ENCODE measurements at regions not wholly inside any gene's neighbourhood (a gene's known extent, or its start where the extent isn't known, plus 50 kb on each side); places are given as distances from the start of the nearest gene placed in this dataset.
"Not testable (repeated sequence)": the region's sequence is repeated elsewhere in the genome, so short reads cannot be mapped to it uniquely, and the experiment has no call there.

- Mint-ChIP-seq H3K27me3 (ENCODE audit: low read depth, poor library complexity) (peaks cover 6% of the 10 kb centered on the region), H3K4me1 (peaks cover 15% of the 10 kb centered on the region)
Observed at GRCh38 chr5:37929791-37930190, 90.0 kb upstream of the GDNF start.

GRCh38 chr5:37927753-37928152 is 87.9 kb upstream of the GDNF start:
- peaks cover 10% of the 10 kb centered on the region for H3K36me3 Mint-ChIP-seq (ENCODE audit: low read depth)
- DNase-seq; H3K27ac Mint-ChIP-seq; H3K9me3 Mint-ChIP-seq; H3K4me3 Mint-ChIP-seq; H3K27me3 Mint-ChIP-seq (ENCODE audit: low read depth, poor library complexity): not testable (repeated sequence)
- H3K4me1 Mint-ChIP-seq: peaks cover 15% of the 10 kb centered on the region

More at GRCh38 chr5:37929791-37930190, 90.0 kb upstream of the GDNF start:
- H3K27ac Mint-ChIP-seq: no peak overlapping the region
- no peak for DNase-seq
- TF ChIP-seq CTCF (IDR thresholded peaks at IDR 0.05): no peak
- peaks cover 16% of the 10 kb centered on the region for H3K9me3 Mint-ChIP-seq
- peaks cover 6% of the 10 kb centered on the region for H3K36me3 Mint-ChIP-seq (ENCODE audit: low read depth)
- no peak overlapping the region for H3K4me3 Mint-ChIP-seq

- peaks cover 14% of the 10 kb centered on the region for H3K4me1 Mint-ChIP-seq
- H3K27ac Mint-ChIP-seq: no peak overlapping the region
- TF ChIP-seq CTCF (IDR thresholded peaks at IDR 0.05): no peak
- H3K9me3 Mint-ChIP-seq: peaks cover 13% of the 10 kb centered on the region
- peaks cover 4% of the 10 kb centered on the region for H3K27me3 Mint-ChIP-seq (ENCODE audit: low read depth, poor library complexity)
- peaks cover 5% of the 10 kb centered on the region for H3K36me3 Mint-ChIP-seq (ENCODE audit: low read depth)
- no peak overlapping the region for H3K4me3 Mint-ChIP-seq
- DNase-seq: no peak
Observed at GRCh38 chr5:37926732-37927131, 86.9 kb upstream of the GDNF start.

- H3K36me3 Mint-ChIP-seq (ENCODE audit: low read depth): peaks cover 5% of the 10 kb centered on the region
- peaks cover 21% of the 10 kb centered on the region for H3K9me3 Mint-ChIP-seq
- no peak overlapping the region for H3K4me3 Mint-ChIP-seq
- no peak for DNase-seq
- H3K4me1 Mint-ChIP-seq: peaks cover 11% of the 10 kb centered on the region
- TF ChIP-seq CTCF (IDR thresholded peaks at IDR 0.05): no peak
- peaks cover 5% of the 10 kb centered on the region for H3K27me3 Mint-ChIP-seq (ENCODE audit: low read depth, poor library complexity)
- no peak overlapping the region for H3K27ac Mint-ChIP-seq
Observed at GRCh38 chr5:37921452-37921851, 81.6 kb upstream of the GDNF start.

- no peak overlapping the region for H3K4me3 Mint-ChIP-seq
- H3K27me3 Mint-ChIP-seq (ENCODE audit: low read depth, poor library complexity): peaks cover 5% of the 10 kb centered on the region
- no peak overlapping the region for H3K27ac Mint-ChIP-seq
- H3K9me3 Mint-ChIP-seq: peaks cover 21% of the 10 kb centered on the region
- TF ChIP-seq CTCF (IDR thresholded peaks at IDR 0.05): no peak
- H3K36me3 Mint-ChIP-seq (ENCODE audit: low read depth): peaks cover 5% of the 10 kb centered on the region
- peaks cover 14% of the 10 kb centered on the region for H3K4me1 Mint-ChIP-seq
- no peak for DNase-seq
Observed at GRCh38 chr5:37918424-37918823, 78.6 kb upstream of the GDNF start.

GRCh38 chr5:37916525-37916924 is 76.7 kb upstream of the GDNF start:
- no peaks in the 10 kb centered on the region for H3K36me3 Mint-ChIP-seq (ENCODE audit: low read depth)
- H3K27me3 Mint-ChIP-seq (ENCODE audit: low read depth, poor library complexity): peaks cover 5% of the 10 kb centered on the region
- DNase-seq: no peak
- H3K9me3 Mint-ChIP-seq: peaks cover 6% of the 10 kb centered on the region
- H3K4me3 Mint-ChIP-seq: no peak overlapping the region
- H3K27ac Mint-ChIP-seq: no peak overlapping the region
- peaks cover 24% of the 10 kb centered on the region for H3K4me1 Mint-ChIP-seq
- no peak for TF ChIP-seq CTCF (IDR thresholded peaks at IDR 0.05)
